ENCODE measurements at regions not wholly inside any gene's neighbourhood (a gene's known extent, or its start where the extent isn't known, plus 50 kb on each side); places are given as distances from the start of the nearest gene placed in this dataset.

GRCh38 chr4:114383067-114383466 is 215.5 kb upstream of the UGT8 start:
- no peak for DNase-seq

- no peak for DNase-seq
Measured at GRCh38 chr4:114383721-114384120, 214.9 kb upstream of the UGT8 start.

- no peak for DNase-seq
Measured at GRCh38 chr4:114384629-114385028, 214.0 kb upstream of the UGT8 start.

- DNase-seq, result no peak
Measured at GRCh38 chr4:114385195-114385985, 213.2 kb upstream of the UGT8 start.

GRCh38 chr4:114386637-114387233 is 211.9 kb upstream of the UGT8 start:
- DNase-seq, result no peak

- no peak for DNase-seq
Measured at GRCh38 chr4:114389070-114389685, 209.4 kb upstream of the UGT8 start.

- no peak for DNase-seq
Measured at GRCh38 chr4:114393295-114394038, 205.1 kb upstream of the UGT8 start.

GRCh38 chr4:114396808-114397207 is 201.8 kb upstream of the UGT8 start:
- DNase-seq, result no peak

- DNase-seq, result no peak
Measured at GRCh38 chr4:114398410-114398809, 200.2 kb upstream of the UGT8 start.

GRCh38 chr4:114399105-114399504 is 199.5 kb upstream of the UGT8 start:
- DNase-seq, result no peak

- DNase-seq, result no peak
Measured at GRCh38 chr4:114400531-114400930, 198.1 kb upstream of the UGT8 start.

GRCh38 chr4:114401483-114401882 is 197.1 kb upstream of the UGT8 start:
- DNase-seq, result no peak

GRCh38 chr4:114417214-114417613 is 181.4 kb upstream of the UGT8 start:
- peak; percentile 48 for DNase-seq

- no peak for DNase-seq
Measured at GRCh38 chr4:114420069-114420468, 178.5 kb upstream of the UGT8 start.

GRCh38 chr4:114423582-114423981 is 175.0 kb upstream of the UGT8 start:
- no peak for DNase-seq

GRCh38 chr4:114435116-114435515 is 163.5 kb upstream of the UGT8 start:
- no peak for DNase-seq

- no peak for DNase-seq
Measured at GRCh38 chr4:114442856-114443255, 155.8 kb upstream of the UGT8 start.

- DNase-seq, result no peak
Measured at GRCh38 chr4:114444211-114444610, 154.4 kb upstream of the UGT8 start.

GRCh38 chr4:114447963-114448516 is 150.6 kb upstream of the UGT8 start:
- peak; percentile 29 for DNase-seq

- no peak for DNase-seq
Measured at GRCh38 chr4:114458728-114459127, 139.9 kb upstream of the UGT8 start.

GRCh38 chr4:114464726-114465272 is 133.8 kb upstream of the UGT8 start:
- no peak for DNase-seq

GRCh38 chr4:114465766-114466165 is 132.8 kb upstream of the UGT8 start:
- DNase-seq, result no peak

GRCh38 chr4:114466299-114466698 is 132.3 kb upstream of the UGT8 start:
- peak; percentile 34 for DNase-seq
